ENCODE measurements at regions not wholly inside any gene's neighbourhood (a gene's known extent, or its start where the extent isn't known, plus 50 kb on each side); places are given as distances from the start of the nearest gene placed in this dataset.

GRCh38 chr1:224866940-224867339 is 62.5 kb upstream of the DNAH14 start:
- no peak for TF ChIP-seq CTCF (conservative IDR thresholded peaks at IDR 0.05; ENCODE audit: low read depth, low read length)
- no peak for DNase-seq (ENCODE audit: low read depth)

GRCh38 chr1:224867715-224868114 is 61.8 kb upstream of the DNAH14 start:
- DNase-seq (ENCODE audit: low read depth), result no peak
- no peak overlapping the region for H3K4me3 ChIP-seq (ENCODE audit: low read depth, low read length)
- no peak for TF ChIP-seq CTCF (conservative IDR thresholded peaks at IDR 0.05; ENCODE audit: low read depth, low read length)

More at GRCh38 chr1:224866940-224867339, 62.5 kb upstream of the DNAH14 start:
- no peak overlapping the region for H3K4me3 ChIP-seq (ENCODE audit: low read depth, low read length)

GRCh38 chr1:224872832-224873433 is 56.5 kb upstream of the DNAH14 start:
- no peak for DNase-seq (ENCODE audit: low read depth)
- H3K4me3 ChIP-seq (ENCODE audit: low read depth, low read length), result no peak overlapping the region
- TF ChIP-seq CTCF (conservative IDR thresholded peaks at IDR 0.05; ENCODE audit: low read depth, low read length), result no peak

GRCh38 chr1:224873434-224874369 is 55.8 kb upstream of the DNAH14 start:
- DNase-seq (ENCODE audit: low read depth), result peak; percentile 40
- no peak overlapping the region for H3K4me3 ChIP-seq (ENCODE audit: low read depth, low read length)
- TF ChIP-seq CTCF (conservative IDR thresholded peaks at IDR 0.05; ENCODE audit: low read depth, low read length), result no peak

GRCh38 chr1:224874775-224875174 is 54.7 kb upstream of the DNAH14 start:
- DNase-seq (ENCODE audit: low read depth), result no peak
- H3K4me3 ChIP-seq (ENCODE audit: low read depth, low read length), result no peak overlapping the region
- TF ChIP-seq CTCF (conservative IDR thresholded peaks at IDR 0.05; ENCODE audit: low read depth, low read length), result no peak

GRCh38 chr1:224879162-224879803 is 50.2 kb upstream of the DNAH14 start:
- no peak overlapping the region for H3K4me3 ChIP-seq (ENCODE audit: low read depth, low read length)
- peak; percentile 54 for DNase-seq (ENCODE audit: low read depth)
- no peak for TF ChIP-seq CTCF (conservative IDR thresholded peaks at IDR 0.05; ENCODE audit: low read depth, low read length)
